IMR-90 (cell line): ENCODE measurements at regions not wholly inside any gene's neighbourhood (a gene's known extent, or its start where the extent isn't known, plus 50 kb on each side); places are given as distances from the start of the nearest gene placed in this dataset.

ENCODE experiments used
- ATAC-seq: fragments of 200-7000 bp; cut with Tn5 transposase; 2 replicates; pipeline ENCODE4 v1.9.1; 2020; ENCODE audit warnings: low read depth, mild to moderate bottlenecking, moderate library complexity
- BruUV-seq: library from RNA; stranded (reverse); fragments of 400-500 nt; replicated peaks from 2 replicates; lab custom pipeline; 2021; lab: Mats Ljungman, UMichigan
- CTCF ChIA-PET: fragments of 300-600 bp; formaldehyde crosslinking; extraction: SDS; loops from one replicate; lab custom pipeline; 2021; ENCODE audit warnings: antibody characterized with exemption; lab: Yijun Ruan, JAX
- POLR2A ChIA-PET: fragments of 300-600 bp; sonication (Branson Sonifier 250); formaldehyde crosslinking; loops from one replicate; lab custom pipeline; 2022; ENCODE audit warnings: antibody characterized with exemption; ENCODE audit not compliant: unreplicated experiment; lab: Charles Lee
- DNase-seq: peaks from one replicate; pipeline ENCODE4 v3.0.0; 2013
- H2AFZ ChIP-seq: replicated peaks from 2 replicates; pipeline ENCODE3; 2013; ENCODE audit warnings: low read length, mild to moderate bottlenecking; ENCODE audit not compliant: poor library complexity
- H2AK5ac ChIP-seq: 2 replicates; pipeline ENCODE4 v1.6.1; 2013; ENCODE audit warnings: low read depth, low read length, inconsistent platforms
- H2AK9ac ChIP-seq: replicated peaks from 2 replicates; pipeline ENCODE3; 2013; ENCODE audit warnings: mild to moderate bottlenecking, low read depth, low read length, moderate library complexity; ENCODE audit not compliant: poor library complexity
- H2BK120ac ChIP-seq: 2 replicates; pipeline ENCODE4 v1.6.1; 2013; ENCODE audit warnings: low read depth, low read length, inconsistent platforms
- H2BK15ac ChIP-seq: 3 replicates; pipeline ENCODE4 v1.6.1; 2013; ENCODE audit warnings: low read depth, low read length, inconsistent platforms
- H2BK20ac ChIP-seq: 2 replicates; pipeline ENCODE4 v1.6.1; 2013; ENCODE audit warnings: low read depth, mild to moderate bottlenecking, inconsistent platforms, low read length, moderate library complexity
- H2BK5ac ChIP-seq: 2 replicates; pipeline ENCODE4 v1.6.1; 2013; ENCODE audit warnings: mild to moderate bottlenecking, low read depth, low read length, inconsistent platforms; ENCODE audit not compliant: poor library complexity, severe bottlenecking
- H3K14ac ChIP-seq: replicated peaks from 2 replicates; pipeline ENCODE4 v1.6.1; 2013; ENCODE audit warnings: low read depth, low read length, inconsistent platforms
- H3K18ac ChIP-seq: 2 replicates; pipeline ENCODE4 v1.6.1; 2013; ENCODE audit warnings: low read depth, low read length, control low read depth
- H3K23ac ChIP-seq: 2 replicates; pipeline ENCODE4 v1.6.1; 2013; ENCODE audit warnings: low read depth, low read length, inconsistent platforms
- H3K27ac ChIP-seq: 2 replicates; pipeline ENCODE4 v1.5.1; 2013; ENCODE audit warnings: mild to moderate bottlenecking, control low read depth, low read length; ENCODE audit not compliant: insufficient read depth
- H3K27me3 ChIP-seq: 2 replicates; pipeline ENCODE4 v1.6.1; 2013; ENCODE audit warnings: low read length; ENCODE audit not compliant: control insufficient read depth, insufficient read depth
- H3K36me3 ChIP-seq: 2 replicates; pipeline ENCODE4 v1.6.1; 2013; ENCODE audit warnings: low read length, mixed read lengths; ENCODE audit not compliant: control insufficient read depth, insufficient read depth
- H3K4ac ChIP-seq: 2 replicates; pipeline ENCODE4 v1.6.1; 2013; ENCODE audit warnings: low read depth, low read length, inconsistent platforms
- H3K4me1 ChIP-seq: 2 replicates; pipeline ENCODE4 v1.6.1; 2013; ENCODE audit warnings: low read length, mixed read lengths; ENCODE audit not compliant: control insufficient read depth, insufficient read depth
- H3K4me2 ChIP-seq: 2 replicates; pipeline ENCODE4 v1.6.1; 2013; ENCODE audit warnings: low read depth, mild to moderate bottlenecking, control low read depth, low read length, moderate library complexity
- H3K4me3 ChIP-seq: 2 replicates; pipeline ENCODE4 v1.5.1; 2013; ENCODE audit warnings: low read depth, mild to moderate bottlenecking, control low read depth, low read length, moderate library complexity; ENCODE audit not compliant: insufficient read depth
- H3K56ac ChIP-seq: 2 replicates; pipeline ENCODE4 v1.6.1; 2013; ENCODE audit warnings: low read length, inconsistent platforms; ENCODE audit not compliant: insufficient read depth; ENCODE audit errors: extremely low read depth
- H3K79me1 ChIP-seq, 2 experiments: 2 replicates each; pipeline ENCODE4 v1.6.1; 2013; ENCODE audit warnings: low read length in 2 of 2, inconsistent platforms in 1 of 2, low read depth in 1 of 2
- H3K9ac ChIP-seq: 2 replicates; pipeline ENCODE4 v1.6.1; 2013; ENCODE audit warnings: low read depth, low read length, control low read depth
- H3K9me1 ChIP-seq: 2 replicates; pipeline ENCODE4 v1.6.1; 2013; ENCODE audit warnings: low read length, inconsistent platforms; ENCODE audit not compliant: insufficient read depth
- H3K9me3 ChIP-seq: 2 replicates; pipeline ENCODE4 v1.6.1; 2013; ENCODE audit warnings: low read length; ENCODE audit not compliant: control insufficient read depth, insufficient read depth
- H4K20me1 ChIP-seq: 2 replicates; pipeline ENCODE4 v1.6.1; 2013; ENCODE audit warnings: low read length, inconsistent platforms; ENCODE audit not compliant: insufficient read depth
- H4K5ac ChIP-seq: 2 replicates; pipeline ENCODE4 v1.6.1; 2013; ENCODE audit warnings: mild to moderate bottlenecking, low read depth, low read length, control low read depth
- H4K8ac ChIP-seq, 2 experiments: 2 replicates each; pipeline ENCODE4 v1.6.1; 2013; ENCODE audit warnings: low read depth in 2 of 2, low read length in 2 of 2, control low read depth in 1 of 2, inconsistent platforms in 1 of 2
- H4K91ac ChIP-seq: 2 replicates; pipeline ENCODE4 v1.6.1; 2013; ENCODE audit warnings: low read depth, low read length, inconsistent platforms; ENCODE audit not compliant: insufficient read depth
- MAFK ChIP-seq: IDR thresholded peaks from 2 replicates; pipeline ENCODE4 v1.6.1; 2012; ENCODE audit warnings: low read depth, low read length, improper control_type of control experiment
- RFX5 ChIP-seq: IDR thresholded peaks from 2 replicates; pipeline ENCODE4 v1.8.0; 2012; ENCODE audit warnings: low read depth, mild to moderate bottlenecking, low read length, moderate library complexity
- USF2 ChIP-seq: fragments of 150-350 bp; IDR thresholded peaks from 2 replicates; pipeline ENCODE4 v1.6.1; 2017; ENCODE audit warnings: mild to moderate bottlenecking, antibody characterized with exemption, low read length, low read depth
- WGBS, 2 experiments: methylation state at CpG; one replicate each; pipeline versions ENCODE4 v1.1.5 to v1.1.7; 2013; ENCODE audit warnings: missing lambda C conversion rate in 2 of 2; ENCODE audit not compliant: insufficient read length in 1 of 2; ENCODE audit errors: extremely low coverage in 2 of 2; 5-methylcytosine and 5-hydroxymethylcytosine counted together
- dilution Hi-C: fragments of 300-500 bp; cut with HindIII; formaldehyde crosslinking; loops from one replicate; pipeline ENCODE4 v1.14.3; 2018; ENCODE audit warnings: low sequenced_read_pairs; ENCODE audit not compliant: unreplicated experiment
- in situ Hi-C: fragments of 300-500 bp; cut with MboI; formaldehyde crosslinking; loops from 3 replicates; pipeline ENCODE4 v1.14.3; 2019; ENCODE audit warnings: low sequenced_read_pairs, inconsistent platforms, mixed read lengths
- intact Hi-C: fragments of 100-400 bp; cut with micrococcal nuclease; formaldehyde crosslinking; loops from 2 replicates; pipeline ENCODE4 v1.10.0; 2022

GRCh38 chr7:42662862-42663261 is 249.0 kb downstream of the C7orf25 start:
- CTCF ChIA-PET = no interaction called here
- no peak overlapping the region for H2BK15ac ChIP-seq
- H4K8ac ChIP-seq = no peak overlapping the region
- H3K4me2 ChIP-seq = no peak overlapping the region
- H3K79me1 ChIP-seq = no peaks in the 10 kb centered on the region
- no peak overlapping the region for H3K18ac ChIP-seq
- no peaks in the 10 kb centered on the region for H3K9me3 ChIP-seq
- in situ Hi-C loops = no loop called here
- BruUV-seq = no TSS peak
- H3K36me3 ChIP-seq = no peaks in the 10 kb centered on the region
- H2BK120ac ChIP-seq = no peak overlapping the region
- H4K91ac ChIP-seq = no peak overlapping the region
- no peak overlapping the region for H3K27ac ChIP-seq
- H2BK20ac ChIP-seq = no peak overlapping the region
- WGBS, 2 experiments = 100% methylated on average over 1 of the region's 1 CpG; no CpG with 5 or more reads in 1 of the 2 experiments
- H4K5ac ChIP-seq = no peak overlapping the region
- H2AFZ ChIP-seq = no peak overlapping the region
- H3K9me1 ChIP-seq = no peaks in the 10 kb centered on the region
- H3K14ac ChIP-seq = no peak overlapping the region
- TF ChIP-seq MAFK = no peak
- no peak for TF ChIP-seq RFX5
- TF ChIP-seq USF2 = no peak
- no peaks in the 10 kb centered on the region for H3K27me3 ChIP-seq
- ATAC-seq (no peak), DNase-seq (no peak)
- H4K20me1 ChIP-seq = no peaks in the 10 kb centered on the region
- H3K56ac ChIP-seq = no peak overlapping the region
- no peak overlapping the region for H2AK9ac ChIP-seq
- H3K4me1 ChIP-seq = no peaks in the 10 kb centered on the region
- no peak overlapping the region for H3K4me3 ChIP-seq
- no peak overlapping the region for H3K9ac ChIP-seq
- no peak overlapping the region for H3K4ac ChIP-seq
- dilution Hi-C loops = no loop called here
- H3K23ac ChIP-seq = no peak overlapping the region
- no peak overlapping the region for H2BK5ac ChIP-seq
- POLR2A ChIA-PET = no interaction called here
- intact Hi-C loops = no loop called here
- H2AK5ac ChIP-seq = no peak overlapping the region
